DOHH2 (cell line): ENCODE measurements at regions not wholly inside any gene's neighbourhood (a gene's known extent, or its start where the extent isn't known, plus 50 kb on each side); places are given as distances from the start of the nearest gene placed in this dataset.

Experiments
- H3F3A ChIP-seq: fragments of 200-600 bp; sonication (generic), shearing (Covaris generic); 2 replicates; pipeline ENCODE4 v1.6.0; 2016; ENCODE audit warnings: antibody characterized with exemption, mild to moderate bottlenecking; ENCODE audit not compliant: control insufficient read depth, insufficient read depth
- H3K27ac ChIP-seq: fragments of 200-600 bp; sonication (generic); 2 replicates; pipeline ENCODE4 v1.5.1; 2014; ENCODE audit warnings: low read depth, mild to moderate bottlenecking, low read length, moderate library complexity
- H3K27me3 ChIP-seq: fragments of 200-600 bp; sonication (generic); 2 replicates; pipeline ENCODE4 v1.6.1; 2014; ENCODE audit warnings: mild to moderate bottlenecking, low read length, mixed read lengths; ENCODE audit not compliant: control insufficient read depth
- H3K36me3 ChIP-seq: fragments of 200-600 bp; sonication (generic); 2 replicates; pipeline ENCODE4 v1.6.1; 2014; ENCODE audit warnings: mild to moderate bottlenecking, low read length, moderate library complexity, mixed read lengths; ENCODE audit not compliant: control insufficient read depth
- H3K4me1 ChIP-seq: fragments of 200-600 bp; sonication (generic); 2 replicates; pipeline ENCODE4 v1.6.1; 2014; ENCODE audit warnings: mild to moderate bottlenecking, low read length, mixed read lengths; ENCODE audit not compliant: control insufficient read depth
- H3K4me2 ChIP-seq: fragments of 200-600 bp; sonication (generic); 2 replicates; pipeline ENCODE4 v1.6.0; 2014; ENCODE audit warnings: mild to moderate bottlenecking, low read length, moderate library complexity
- H3K4me3 ChIP-seq: fragments of 200-600 bp; sonication (generic); 2 replicates; pipeline ENCODE4 v1.5.1; 2014; ENCODE audit warnings: mild to moderate bottlenecking, low read length, mixed read lengths
- H3K79me2 ChIP-seq: fragments of 200-600 bp; sonication (generic); 2 replicates; pipeline ENCODE4 v1.6.1; 2014; ENCODE audit warnings: mild to moderate bottlenecking, low read length, mixed read lengths; ENCODE audit not compliant: control insufficient read depth
- H3K9me2 ChIP-seq: fragments of 200-600 bp; sonication (generic); replicated peaks from 2 replicates; pipeline ENCODE4 v1.6.1; 2014; ENCODE audit warnings: mild to moderate bottlenecking, low read length, mixed read lengths; ENCODE audit not compliant: control insufficient read depth
- H3K9me3 ChIP-seq: fragments of 200-600 bp; sonication (generic); 2 replicates; pipeline ENCODE4 v1.6.1; 2014; ENCODE audit warnings: antibody characterized with exemption, low read length, mixed read lengths; ENCODE audit not compliant: control insufficient read depth, insufficient read depth
- H4K20me1 ChIP-seq: fragments of 200-600 bp; sonication (generic); 2 replicates; pipeline ENCODE4 v1.6.0; 2014; ENCODE audit warnings: low read depth, mild to moderate bottlenecking, antibody characterized with exemption, low read length, moderate library complexity; ENCODE audit not compliant: control insufficient read depth, insufficient read depth
- EZH2phosphoT487 ChIP-seq: fragments of 200-600 bp; sonication (generic); IDR thresholded peaks from 2 replicates; pipeline ENCODE4 v1.6.1; 2017; ENCODE audit warnings: borderline replicate concordance, mild to moderate bottlenecking, antibody characterized with exemption, low read length, moderate library complexity, mixed read lengths
- TF ChIP-seq, protein P1 (sequence below): fragments of 200-600 bp; sonication (generic); IDR thresholded peaks from one replicate; pipeline ENCODE4 v1.5.1; 2014; ENCODE audit warnings: antibody characterized with exemption, mild to moderate bottlenecking, low read depth, low read length; ENCODE audit not compliant: poor library complexity, severe bottlenecking

DNA sequence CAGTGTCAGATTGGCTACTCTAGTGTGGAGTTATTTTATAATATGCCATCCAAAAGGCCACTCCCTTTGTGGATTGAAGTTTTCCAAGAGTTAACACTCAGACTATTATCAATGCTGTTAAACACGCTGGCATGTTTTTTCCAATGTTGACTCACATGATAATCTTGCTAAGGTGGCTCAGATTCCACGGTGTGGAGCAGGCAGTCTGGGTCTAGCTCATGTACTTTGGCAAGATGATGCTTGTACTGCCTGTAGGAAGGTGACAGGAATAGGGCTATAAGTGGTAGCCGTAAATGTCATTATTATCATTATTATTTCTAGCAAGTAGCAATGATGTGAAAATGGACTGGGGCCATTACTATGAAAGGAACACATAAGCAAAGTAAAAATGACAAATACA, 79.4 kb upstream of the TBX20 start:
- Histone ChIP-seq H3K79me2 (no peaks in the 10 kb centered on the region), H3K4me1 (no peaks in the 10 kb centered on the region), H3K36me3 (no peaks in the 10 kb centered on the region), H3K9me3 (no peaks in the 10 kb centered on the region), H3K27ac (no peak overlapping the region), H4K20me1 (no peaks in the 10 kb centered on the region), H3K4me3 (no peak overlapping the region), H3K9me2 (no peaks in the 10 kb centered on the region), H3K4me2 (no peak overlapping the region), H3F3A (no peaks in the 10 kb centered on the region), H3K27me3 (0 out of 2 replicates have a peak, but pooled peaks cover 4% of the 10 kb centered on the region)
- TF ChIP-seq, protein P1, sequence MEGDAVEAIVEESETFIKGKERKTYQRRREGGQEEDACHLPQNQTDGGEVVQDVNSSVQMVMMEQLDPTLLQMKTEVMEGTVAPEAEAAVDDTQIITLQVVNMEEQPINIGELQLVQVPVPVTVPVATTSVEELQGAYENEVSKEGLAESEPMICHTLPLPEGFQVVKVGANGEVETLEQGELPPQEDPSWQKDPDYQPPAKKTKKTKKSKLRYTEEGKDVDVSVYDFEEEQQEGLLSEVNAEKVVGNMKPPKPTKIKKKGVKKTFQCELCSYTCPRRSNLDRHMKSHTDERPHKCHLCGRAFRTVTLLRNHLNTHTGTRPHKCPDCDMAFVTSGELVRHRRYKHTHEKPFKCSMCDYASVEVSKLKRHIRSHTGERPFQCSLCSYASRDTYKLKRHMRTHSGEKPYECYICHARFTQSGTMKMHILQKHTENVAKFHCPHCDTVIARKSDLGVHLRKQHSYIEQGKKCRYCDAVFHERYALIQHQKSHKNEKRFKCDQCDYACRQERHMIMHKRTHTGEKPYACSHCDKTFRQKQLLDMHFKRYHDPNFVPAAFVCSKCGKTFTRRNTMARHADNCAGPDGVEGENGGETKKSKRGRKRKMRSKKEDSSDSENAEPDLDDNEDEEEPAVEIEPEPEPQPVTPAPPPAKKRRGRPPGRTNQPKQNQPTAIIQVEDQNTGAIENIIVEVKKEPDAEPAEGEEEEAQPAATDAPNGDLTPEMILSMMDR = no peak
- TF ChIP-seq EZH2phosphoT487 = no peak

DNA sequence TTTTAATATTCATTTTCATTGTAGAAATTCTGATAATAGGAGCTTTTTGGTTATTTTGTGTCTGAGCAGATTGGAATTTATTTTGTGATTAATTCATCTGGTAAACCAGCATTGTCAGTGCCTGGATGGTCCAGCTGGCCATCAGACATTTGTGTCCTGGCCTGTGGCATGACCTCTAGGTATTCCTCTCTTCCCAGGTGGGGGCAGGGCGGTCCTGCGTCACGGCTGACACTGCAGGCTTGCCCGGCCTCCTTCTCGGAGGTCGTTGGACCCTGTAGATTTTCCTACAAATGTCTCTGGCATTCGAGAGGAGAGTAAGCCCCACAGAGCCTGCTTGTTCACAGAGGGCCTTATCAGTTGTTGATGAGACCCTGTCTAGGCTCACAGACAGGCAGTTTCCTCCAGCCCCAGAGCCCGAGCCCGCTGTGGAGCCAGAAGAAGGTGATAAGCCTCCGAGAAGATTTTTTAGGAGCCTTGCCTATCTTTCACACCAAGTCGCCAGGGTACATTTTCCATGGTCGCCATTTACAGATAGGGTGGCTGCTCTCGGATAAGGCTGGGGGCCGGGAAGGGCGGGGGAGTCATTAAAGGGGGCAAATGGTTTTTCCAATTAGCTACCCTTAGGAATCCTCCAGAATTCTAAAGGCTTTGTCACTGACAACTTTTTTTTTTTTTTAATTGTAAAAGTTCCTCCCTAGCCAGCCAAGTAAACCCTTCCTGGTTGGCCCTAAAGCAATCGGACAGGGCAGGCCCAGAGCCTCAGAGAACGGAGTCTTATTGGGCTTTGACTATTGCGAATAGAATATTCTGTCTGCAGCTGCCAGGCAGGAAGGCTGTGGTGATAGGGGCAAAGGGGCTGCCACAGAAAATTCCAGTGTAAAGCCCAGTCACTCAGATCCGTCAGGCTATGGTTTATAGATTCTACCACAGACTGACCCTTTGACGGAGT, 78.1 kb upstream of the TBX20 start:
- TF ChIP-seq, protein P1 = no peak
- no peak for TF ChIP-seq EZH2phosphoT487
- Histone ChIP-seq H3K79me2 (no peaks in the 10 kb centered on the region), H3K4me3 (no peak overlapping the region), H3K27me3 (0 out of 2 replicates have a peak, but pooled peaks cover 4% of the 10 kb centered on the region), H3K9me2 (no peaks in the 10 kb centered on the region), H3K27ac (no peak overlapping the region), H4K20me1 (no peaks in the 10 kb centered on the region), H3F3A (no peaks in the 10 kb centered on the region), H3K36me3 (no peaks in the 10 kb centered on the region), H3K9me3 (no peaks in the 10 kb centered on the region), H3K4me1 (no peaks in the 10 kb centered on the region), H3K4me2 (no peak overlapping the region)

DNA sequence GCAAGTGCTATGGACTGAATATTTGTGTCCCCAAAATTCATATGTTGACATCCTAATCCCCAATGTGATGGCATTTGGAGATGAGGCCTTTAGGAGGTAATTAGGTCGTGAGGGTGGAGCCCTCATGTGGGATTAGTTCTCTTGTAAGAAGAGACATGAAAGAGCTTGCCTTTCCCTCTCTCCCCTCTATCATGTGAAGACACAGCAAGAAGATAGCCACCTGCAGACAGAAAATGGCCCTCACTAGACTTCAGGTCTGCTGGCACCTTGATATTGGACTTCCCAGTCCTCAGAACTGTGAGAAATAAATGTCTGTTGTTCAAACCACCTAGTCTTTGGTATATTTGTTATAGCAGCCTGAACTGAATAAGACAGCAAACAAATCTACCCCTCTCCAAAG, 75.1 kb upstream of the TBX20 start:
- H3K9me3 ChIP-seq = 0 out of 2 replicates have a peak, but pooled peaks cover 8% of the 10 kb centered on the region
- TF ChIP-seq, protein P1 = no peak
- TF ChIP-seq EZH2phosphoT487 = no peak
- H3F3A ChIP-seq = no peaks in the 10 kb centered on the region
- no peak overlapping the region for H3K4me3 ChIP-seq
- no peaks in the 10 kb centered on the region for H4K20me1 ChIP-seq
- H3K4me2 ChIP-seq = no peak overlapping the region
- H3K27ac ChIP-seq = no peak overlapping the region
- no peaks in the 10 kb centered on the region for H3K9me2 ChIP-seq
- no peaks in the 10 kb centered on the region for H3K27me3 ChIP-seq
- H3K4me1 ChIP-seq = no peaks in the 10 kb centered on the region
- H3K79me2 ChIP-seq = no peaks in the 10 kb centered on the region
- no peaks in the 10 kb centered on the region for H3K36me3 ChIP-seq
